ENCODE measurements at regions not wholly inside any gene's neighbourhood (a gene's known extent, or its start where the extent isn't known, plus 50 kb on each side); places are given as distances from the start of the nearest gene placed in this dataset.

DNA sequence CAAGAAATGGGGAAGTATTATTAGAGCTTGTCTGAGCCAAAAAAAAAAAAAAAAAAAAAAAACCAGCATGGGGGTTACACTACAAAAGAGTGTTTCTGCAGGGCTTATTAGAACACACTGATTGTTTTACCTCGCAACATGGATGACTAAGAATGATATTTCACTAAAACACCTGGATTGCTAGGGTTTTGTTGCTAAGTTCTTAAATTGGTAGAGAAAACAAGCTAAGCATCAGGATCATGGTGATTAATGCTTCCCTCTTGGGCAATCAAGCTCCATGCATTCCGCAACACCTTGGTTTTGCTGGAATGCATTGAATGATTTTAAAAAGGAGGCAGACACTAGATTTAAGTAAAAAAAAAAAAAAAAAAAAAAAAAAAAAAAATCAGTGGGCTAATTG lies 931.4 kb upstream of the CDH8 start:
- TF ChIP-seq, protein P1, sequence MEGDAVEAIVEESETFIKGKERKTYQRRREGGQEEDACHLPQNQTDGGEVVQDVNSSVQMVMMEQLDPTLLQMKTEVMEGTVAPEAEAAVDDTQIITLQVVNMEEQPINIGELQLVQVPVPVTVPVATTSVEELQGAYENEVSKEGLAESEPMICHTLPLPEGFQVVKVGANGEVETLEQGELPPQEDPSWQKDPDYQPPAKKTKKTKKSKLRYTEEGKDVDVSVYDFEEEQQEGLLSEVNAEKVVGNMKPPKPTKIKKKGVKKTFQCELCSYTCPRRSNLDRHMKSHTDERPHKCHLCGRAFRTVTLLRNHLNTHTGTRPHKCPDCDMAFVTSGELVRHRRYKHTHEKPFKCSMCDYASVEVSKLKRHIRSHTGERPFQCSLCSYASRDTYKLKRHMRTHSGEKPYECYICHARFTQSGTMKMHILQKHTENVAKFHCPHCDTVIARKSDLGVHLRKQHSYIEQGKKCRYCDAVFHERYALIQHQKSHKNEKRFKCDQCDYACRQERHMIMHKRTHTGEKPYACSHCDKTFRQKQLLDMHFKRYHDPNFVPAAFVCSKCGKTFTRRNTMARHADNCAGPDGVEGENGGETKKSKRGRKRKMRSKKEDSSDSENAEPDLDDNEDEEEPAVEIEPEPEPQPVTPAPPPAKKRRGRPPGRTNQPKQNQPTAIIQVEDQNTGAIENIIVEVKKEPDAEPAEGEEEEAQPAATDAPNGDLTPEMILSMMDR (IDR thresholded peaks at IDR 0.05; ENCODE audit: low read depth, low read length), result no peak
- TF ChIP-seq POLR2A (IDR thresholded peaks at IDR 0.05; ENCODE audit: extremely low read depth, insufficient read length), result no peak
- no peak for TF ChIP-seq MYC (IDR thresholded peaks at IDR 0.05; ENCODE audit: low read depth, low read length)
